ENCODE measurements at regions not wholly inside any gene's neighbourhood (a gene's known extent, or its start where the extent isn't known, plus 50 kb on each side); places are given as distances from the start of the nearest gene placed in this dataset.

- peak; percentile 71 for TF ChIP-seq ZBTB11 (tag by site-specific recombination; conservative IDR thresholded peaks at IDR 0.05; ENCODE audit: low read depth)
- peak; percentile 87 for TF ChIP-seq SP2 (tag by site-specific recombination; IDR thresholded peaks at IDR 0.05)
- TF ChIP-seq, protein P1, sequence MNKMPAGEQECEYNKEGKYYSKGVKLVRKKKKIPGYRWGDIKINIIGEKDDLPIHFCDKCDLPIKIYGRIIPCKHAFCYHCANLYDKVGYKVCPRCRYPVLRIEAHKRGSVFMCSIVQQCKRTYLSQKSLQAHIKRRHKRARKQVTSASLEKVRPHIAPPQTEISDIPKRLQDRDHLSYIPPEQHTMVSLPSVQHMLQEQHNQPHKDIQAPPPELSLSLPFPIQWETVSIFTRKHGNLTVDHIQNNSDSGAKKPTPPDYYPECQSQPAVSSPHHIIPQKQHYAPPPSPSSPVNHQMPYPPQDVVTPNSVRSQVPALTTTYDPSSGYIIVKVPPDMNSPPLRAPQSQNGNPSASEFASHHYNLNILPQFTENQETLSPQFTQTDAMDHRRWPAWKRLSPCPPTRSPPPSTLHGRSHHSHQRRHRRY (tag by site-specific recombination; IDR thresholded peaks at IDR 0.05) = no peak
- no peak for TF ChIP-seq ZNF292 (tag by site-specific recombination; IDR thresholded peaks at IDR 0.05; ENCODE audit: borderline replicate concordance, low read depth)
- TF ChIP-seq MYNN (tag by site-specific recombination; IDR thresholded peaks at IDR 0.05; ENCODE audit: borderline replicate concordance) = no peak
- TF ChIP-seq ZNF239 (tag by site-specific recombination; IDR thresholded peaks at IDR 0.05) = no peak
- TF ChIP-seq SP7 (tag by site-specific recombination; IDR thresholded peaks at IDR 0.05) = peak; percentile 73
- peak; percentile 44; the same call in 1 of the 2 replicates for TF ChIP-seq ZFP37 (tag by site-specific recombination; IDR thresholded peaks at IDR 0.05)
- TF ChIP-seq ZFP69B (tag by site-specific recombination; IDR thresholded peaks at IDR 0.05) = 0 out of 2 replicates have a peak, but pooled peaks have one; percentile 20
- no peak for TF ChIP-seq ZNF658 (tag by site-specific recombination; IDR thresholded peaks at IDR 0.05)
- TF ChIP-seq ZFHX2 (tag by site-specific recombination; conservative IDR thresholded peaks at IDR 0.05) = no peak; the same call in 1 of the 2 replicates
- TF ChIP-seq, protein P2, sequence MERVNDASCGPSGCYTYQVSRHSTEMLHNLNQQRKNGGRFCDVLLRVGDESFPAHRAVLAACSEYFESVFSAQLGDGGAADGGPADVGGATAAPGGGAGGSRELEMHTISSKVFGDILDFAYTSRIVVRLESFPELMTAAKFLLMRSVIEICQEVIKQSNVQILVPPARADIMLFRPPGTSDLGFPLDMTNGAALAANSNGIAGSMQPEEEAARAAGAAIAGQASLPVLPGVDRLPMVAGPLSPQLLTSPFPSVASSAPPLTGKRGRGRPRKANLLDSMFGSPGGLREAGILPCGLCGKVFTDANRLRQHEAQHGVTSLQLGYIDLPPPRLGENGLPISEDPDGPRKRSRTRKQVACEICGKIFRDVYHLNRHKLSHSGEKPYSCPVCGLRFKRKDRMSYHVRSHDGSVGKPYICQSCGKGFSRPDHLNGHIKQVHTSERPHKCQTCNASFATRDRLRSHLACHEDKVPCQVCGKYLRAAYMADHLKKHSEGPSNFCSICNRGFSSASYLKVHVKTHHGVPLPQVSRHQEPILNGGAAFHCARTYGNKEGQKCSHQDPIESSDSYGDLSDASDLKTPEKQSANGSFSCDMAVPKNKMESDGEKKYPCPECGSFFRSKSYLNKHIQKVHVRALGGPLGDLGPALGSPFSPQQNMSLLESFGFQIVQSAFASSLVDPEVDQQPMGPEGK (tag by site-specific recombination; IDR thresholded peaks at IDR 0.05) = peak; percentile 80
- 0 out of 2 replicates have a peak, but pooled peaks have one; percentile 22 for TF ChIP-seq KLF16 (tag by site-specific recombination; IDR thresholded peaks at IDR 0.05)
- TF ChIP-seq ZIC2 (tag by site-specific recombination; IDR thresholded peaks at IDR 0.05) = peak; percentile 19; the same call in 1 of the 2 replicates
- TF ChIP-seq ZNF394 (tag by site-specific recombination; IDR thresholded peaks at IDR 0.05; ENCODE audit: borderline replicate concordance) = peak; percentile 42; the same call in 1 of the 2 replicates
- peak; percentile 70; the same call in 1 of the 2 replicates for TF ChIP-seq ZNF692 (tag by site-specific recombination; IDR thresholded peaks at IDR 0.05)
Observed at GRCh38 chr18:49663899-49664890, 102.3 kb downstream of the LIPG start (continued).

- Histone ChIP-seq H3K4me1 (ENCODE audit: control insufficient read depth, insufficient read depth, low read length) (peaks cover 19% of the 10 kb centered on the region), H3K9me3 (ENCODE audit: control insufficient read depth, insufficient read depth, low read depth, low read length) (no peaks in the 10 kb centered on the region), H3K27ac (ENCODE audit: extremely low read depth, low read depth, low read length) (no peak overlapping the region), H3K36me3 (ENCODE audit: control insufficient read depth in 2 of 2, insufficient read depth in 1 of 2, low read length in 2 of 2) (no peaks in the 10 kb centered on the region), H3K4me3 (ENCODE audit: low read depth, low read length) (no peak overlapping the region)
- CTCF ChIA-PET = interaction anchor here (0.6 kb wide), 1 partner anchor 592 kb away, joined by 3 read pairs; no protein-coding TSS in a partner anchor
- TF ChIP-seq ZNF513 (tag by site-specific recombination; IDR thresholded peaks at IDR 0.05) (no peak), KLF1 (tag by site-specific recombination; IDR thresholded peaks at IDR 0.05) (no peak), ZSCAN30 (tag by site-specific recombination; IDR thresholded peaks at IDR 0.05) (no peak), ZFP3 (tag by site-specific recombination; IDR thresholded peaks at IDR 0.05; ENCODE audit: low read depth) (no peak), ZNF548 (tag by site-specific recombination; IDR thresholded peaks at IDR 0.05) (no peak), HOXD13 (CRISPR knock-in tag; IDR thresholded peaks at IDR 0.05; ENCODE audit: borderline replicate concordance) (no peak), ZNF350 (tag by site-specific recombination; IDR thresholded peaks at IDR 0.05) (no peak)
- TF ChIP-seq, protein P3, sequence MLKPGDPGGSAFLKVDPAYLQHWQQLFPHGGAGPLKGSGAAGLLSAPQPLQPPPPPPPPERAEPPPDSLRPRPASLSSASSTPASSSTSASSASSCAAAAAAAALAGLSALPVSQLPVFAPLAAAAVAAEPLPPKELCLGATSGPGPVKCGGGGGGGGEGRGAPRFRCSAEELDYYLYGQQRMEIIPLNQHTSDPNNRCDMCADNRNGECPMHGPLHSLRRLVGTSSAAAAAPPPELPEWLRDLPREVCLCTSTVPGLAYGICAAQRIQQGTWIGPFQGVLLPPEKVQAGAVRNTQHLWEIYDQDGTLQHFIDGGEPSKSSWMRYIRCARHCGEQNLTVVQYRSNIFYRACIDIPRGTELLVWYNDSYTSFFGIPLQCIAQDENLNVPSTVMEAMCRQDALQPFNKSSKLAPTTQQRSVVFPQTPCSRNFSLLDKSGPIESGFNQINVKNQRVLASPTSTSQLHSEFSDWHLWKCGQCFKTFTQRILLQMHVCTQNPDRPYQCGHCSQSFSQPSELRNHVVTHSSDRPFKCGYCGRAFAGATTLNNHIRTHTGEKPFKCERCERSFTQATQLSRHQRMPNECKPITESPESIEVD (tag by site-specific recombination; IDR thresholded peaks at IDR 0.05) = no peak
- POLR2A ChIA-PET = no interaction called here
Observed at GRCh38 chr18:49662506-49662905, 100.6 kb downstream of the LIPG start.

Data from HEK293 (cell line).